ENCODE measurements at regions not wholly inside any gene's neighbourhood (a gene's known extent, or its start where the extent isn't known, plus 50 kb on each side); places are given as distances from the start of the nearest gene placed in this dataset.
"Not testable (repeated sequence)": the region's sequence is repeated elsewhere in the genome, so short reads cannot be mapped to it uniquely, and the experiment has no call there.

DNA sequence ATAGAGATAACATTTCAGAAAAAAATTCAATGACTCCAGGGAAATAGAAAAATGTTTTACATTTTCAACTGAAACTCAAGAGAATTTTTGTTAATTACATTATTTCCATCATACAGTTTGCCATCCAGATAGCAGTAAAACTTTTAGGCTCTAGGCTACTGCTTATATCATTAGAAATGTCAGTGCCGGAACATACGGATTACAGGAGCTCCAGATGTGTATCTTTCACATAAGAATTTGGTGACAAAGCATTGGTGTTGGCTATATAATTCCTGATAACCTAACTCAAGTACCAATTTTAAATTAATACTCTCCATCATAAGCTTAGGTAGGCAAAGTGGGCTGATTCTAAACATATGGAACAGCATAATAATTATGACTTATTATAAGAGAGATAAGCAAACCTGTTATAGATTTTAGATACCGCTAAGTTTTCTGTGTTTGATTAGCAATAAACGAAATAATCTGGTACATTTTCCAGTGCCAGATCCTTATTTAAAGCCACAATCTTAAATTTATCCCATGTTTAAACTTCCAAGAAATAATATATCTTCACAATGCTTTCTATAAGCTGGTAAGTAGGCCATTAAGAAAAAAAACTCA is 637.9 kb downstream of the NXPH1 start:
- no peak for DNase-seq (ENCODE audit: low read depth)

DNA sequence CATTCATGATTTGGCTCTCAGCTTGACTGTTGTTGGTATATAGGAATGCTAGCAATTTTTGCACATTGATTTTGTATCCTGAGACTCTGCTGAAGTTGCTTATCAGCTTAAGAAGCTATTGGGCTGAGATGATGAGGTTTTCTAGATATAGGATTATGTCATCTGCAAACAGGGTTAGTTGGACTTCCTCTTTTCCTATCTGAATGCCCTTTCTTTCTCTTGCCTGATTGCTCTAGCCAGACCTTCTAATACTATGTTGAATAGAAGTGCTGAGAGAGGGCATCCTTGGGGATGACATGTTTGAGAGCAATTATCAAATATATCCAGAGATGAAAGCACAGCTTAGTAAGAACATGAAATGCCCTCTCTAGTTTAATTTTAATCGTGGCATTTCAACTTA is 642.4 kb downstream of the NXPH1 start:
- not testable (repeated sequence) for DNase-seq (ENCODE audit: low read depth)

DNA sequence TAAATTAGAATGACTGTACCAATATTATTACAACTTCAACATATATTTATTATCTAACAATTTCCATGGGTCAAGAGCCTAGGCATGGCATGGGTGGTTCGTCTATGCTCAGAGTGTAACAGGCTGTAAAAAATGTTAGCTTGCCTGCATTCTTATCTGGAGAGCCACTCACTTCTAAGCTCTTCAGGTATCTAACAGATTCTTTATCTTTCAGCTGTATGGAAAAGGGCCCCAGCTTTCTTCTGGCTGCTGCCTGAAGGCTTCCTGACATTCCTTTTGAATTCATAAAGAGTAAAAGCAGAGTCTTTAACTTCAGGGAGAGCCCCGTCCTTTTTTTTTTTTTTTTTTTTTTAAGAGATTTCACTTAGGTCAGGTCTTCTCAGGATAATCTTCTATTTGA is 648.8 kb downstream of the NXPH1 start:
- no peak for DNase-seq (ENCODE audit: low read depth)

DNA sequence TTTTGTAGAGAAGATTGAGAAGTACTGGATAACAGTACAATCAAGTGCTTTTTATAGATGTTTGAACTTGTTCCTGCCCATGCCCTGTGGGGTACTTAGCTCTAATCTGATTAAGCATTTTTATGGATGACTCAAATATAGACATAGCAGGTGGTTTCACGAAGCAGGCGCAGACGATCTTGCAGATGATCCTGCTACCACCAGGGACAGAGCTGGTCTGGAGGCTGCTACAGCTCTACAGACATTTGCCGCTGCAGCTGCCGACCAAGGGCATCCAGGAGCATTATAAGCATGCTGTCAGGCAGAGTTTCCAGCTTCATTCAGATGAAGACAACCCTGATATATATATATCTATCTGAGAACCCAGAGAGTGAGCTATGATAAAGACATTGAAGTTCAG is 650.4 kb downstream of the NXPH1 start:
- DNase-seq (ENCODE audit: low read depth), result no peak

DNA sequence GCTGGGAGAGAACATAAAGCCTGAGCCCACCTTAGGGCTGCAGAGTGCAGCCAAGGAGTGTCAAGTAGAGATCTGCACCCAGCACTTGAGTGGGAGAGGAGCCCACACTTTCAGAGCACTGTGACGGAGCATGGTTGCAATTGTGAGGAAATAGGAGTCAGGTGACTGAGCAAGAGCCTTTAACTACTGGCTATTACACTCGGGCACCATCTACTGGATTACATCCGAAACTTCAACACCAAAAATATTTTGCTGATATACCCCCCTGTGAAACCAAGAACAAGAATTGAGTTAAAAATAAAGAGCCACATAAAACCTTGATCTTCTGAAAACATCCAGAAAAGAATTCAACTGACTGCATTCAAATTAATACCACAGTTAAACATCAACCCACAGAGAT is 657.9 kb downstream of the NXPH1 start:
- DNase-seq (ENCODE audit: low read depth), result no peak

DNA sequence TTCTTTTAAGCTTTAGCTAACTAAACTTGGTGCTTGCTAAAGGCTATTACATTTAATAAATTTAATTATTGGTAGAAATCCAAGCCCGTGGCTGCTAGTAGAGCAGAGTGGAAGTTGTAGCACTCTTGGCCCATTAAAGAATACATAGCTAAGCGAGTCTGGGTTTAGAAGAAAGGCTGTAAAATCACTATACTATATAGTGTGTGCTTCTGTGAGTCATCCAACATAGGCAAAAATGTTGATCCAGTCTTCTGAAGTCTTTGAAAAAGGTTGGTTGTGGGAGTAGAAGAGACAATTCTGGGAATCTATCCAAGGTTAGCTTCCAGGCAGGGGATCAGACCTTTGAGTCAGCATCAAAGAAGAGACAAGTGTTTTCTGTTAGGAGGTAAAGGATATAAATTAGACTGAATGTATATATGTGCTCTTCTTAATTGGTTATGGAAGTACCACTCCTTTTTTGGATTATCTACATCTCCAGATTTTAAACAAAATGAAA is 664.2 kb downstream of the NXPH1 start:
- DNase-seq (ENCODE audit: low read depth), result no peak

DNA sequence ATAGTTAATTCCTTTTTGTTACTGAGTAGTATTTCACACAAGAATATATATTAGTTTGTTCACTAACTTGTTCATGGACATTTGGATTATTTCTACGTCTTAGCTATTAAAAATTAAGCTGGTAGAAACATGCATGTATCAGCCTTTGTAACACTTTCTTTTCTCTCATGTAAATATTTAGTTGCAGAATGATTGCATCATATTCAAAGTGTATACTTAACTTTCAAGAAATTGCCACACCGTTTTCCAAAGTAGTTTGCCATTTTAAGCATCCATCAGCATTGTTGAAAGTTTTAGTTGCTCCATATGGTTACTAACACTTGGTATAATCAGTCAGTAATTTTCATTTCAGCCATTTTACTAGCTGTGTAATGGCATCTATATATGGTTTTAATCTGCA is 666.9 kb downstream of the NXPH1 start:
- no peak for DNase-seq (ENCODE audit: low read depth)

DNA sequence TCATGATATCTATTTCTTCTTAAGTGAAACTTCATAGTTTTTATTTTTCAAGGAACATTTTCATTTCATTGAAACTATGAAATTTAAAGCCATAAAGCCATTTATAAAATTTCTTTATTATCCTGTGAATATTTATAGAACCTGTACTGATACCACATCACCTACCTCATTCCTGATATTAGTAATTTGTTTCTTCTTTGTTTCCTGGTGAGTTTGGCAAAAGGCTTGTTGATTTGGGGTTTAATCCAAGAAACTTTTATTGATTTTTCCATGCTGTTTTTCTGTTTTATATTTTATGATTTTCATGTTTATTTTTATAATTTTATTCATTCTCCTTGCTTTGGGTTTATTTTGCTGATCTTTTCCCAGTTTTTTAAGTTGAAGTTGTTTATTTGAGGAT is 669.4 kb downstream of the NXPH1 start:
- no peak for DNase-seq (ENCODE audit: low read depth)

DNA sequence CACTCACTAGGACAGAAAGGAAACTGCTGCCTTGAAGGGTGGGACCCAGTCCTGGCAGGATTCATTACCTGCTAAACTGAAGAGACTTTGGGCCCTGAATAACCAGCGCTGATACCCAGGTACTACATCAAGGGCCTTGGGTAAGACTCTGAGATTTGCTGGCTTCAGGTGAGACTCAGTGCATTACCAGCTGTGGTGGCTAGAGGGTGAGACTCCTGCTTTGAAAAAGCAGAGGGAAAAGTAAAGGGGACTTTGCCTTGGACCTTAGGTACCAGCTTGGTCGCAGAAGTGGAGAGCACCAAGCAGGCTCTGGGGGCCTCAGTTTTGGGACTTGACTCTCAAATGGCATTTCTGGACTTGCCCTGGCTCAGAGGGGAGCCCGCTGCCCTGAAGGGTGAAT is 673.3 kb downstream of the NXPH1 start:
- no peak for DNase-seq (ENCODE audit: low read depth)

DNA sequence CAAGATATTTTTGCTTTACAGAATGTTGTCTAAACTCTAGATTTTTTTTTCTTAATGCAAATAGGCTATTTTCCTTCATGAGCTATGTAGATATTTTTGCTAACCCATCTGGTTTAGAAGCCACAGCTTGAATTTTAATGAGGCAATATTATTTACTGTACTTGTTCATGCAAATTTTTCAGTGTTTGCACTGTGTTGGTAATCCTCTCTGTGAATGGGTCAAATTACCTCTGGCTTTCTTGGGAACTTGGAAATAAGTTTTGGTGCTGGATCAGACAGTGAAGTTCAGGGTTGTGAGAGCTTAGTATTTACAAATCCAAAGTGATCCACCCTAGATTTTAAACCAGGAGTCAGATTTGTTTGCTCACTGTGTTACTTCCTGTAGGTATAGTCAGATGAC is 686.9 kb downstream of the NXPH1 start:
- DNase-seq (ENCODE audit: low read depth), result no peak

DNA sequence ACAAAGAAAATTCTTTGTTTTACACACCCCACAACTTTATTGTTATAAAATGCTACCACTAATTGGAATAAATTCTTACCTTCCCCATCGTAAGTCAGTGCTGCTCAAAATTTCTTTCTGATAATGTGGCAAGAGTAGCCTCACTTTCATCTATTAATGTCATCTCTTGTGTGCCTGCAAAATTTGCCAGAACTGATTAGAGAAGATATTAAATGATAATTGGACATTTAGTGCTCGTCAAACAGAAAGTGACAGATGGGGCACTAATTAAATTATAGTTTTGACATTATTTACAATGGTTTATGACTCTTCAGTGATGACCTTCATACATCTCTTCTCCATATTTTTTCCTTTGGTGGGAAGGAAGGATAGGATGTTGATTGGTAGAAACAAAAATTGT is 690.9 kb downstream of the NXPH1 start:
- DNase-seq (ENCODE audit: low read depth), result no peak

DNA sequence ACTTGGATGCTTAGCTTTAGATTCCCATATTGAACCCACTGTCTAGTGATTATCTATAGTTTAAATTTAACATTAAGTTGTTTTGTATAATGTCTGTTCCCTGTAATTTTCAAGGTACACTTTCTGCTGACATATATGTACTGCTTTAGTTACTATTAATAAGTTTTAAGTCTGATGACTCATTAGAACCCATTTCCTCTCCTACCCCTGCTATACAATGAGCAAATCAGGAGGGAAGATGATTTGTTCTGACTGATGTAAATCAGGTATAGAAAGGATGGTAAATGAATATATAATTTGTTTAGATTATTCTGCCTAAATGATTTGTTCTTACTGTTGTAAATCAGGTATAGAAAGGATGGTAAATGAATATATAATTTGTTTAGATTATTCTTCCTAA is 691.8 kb downstream of the NXPH1 start:
- DNase-seq (ENCODE audit: low read depth), result no peak

DNA sequence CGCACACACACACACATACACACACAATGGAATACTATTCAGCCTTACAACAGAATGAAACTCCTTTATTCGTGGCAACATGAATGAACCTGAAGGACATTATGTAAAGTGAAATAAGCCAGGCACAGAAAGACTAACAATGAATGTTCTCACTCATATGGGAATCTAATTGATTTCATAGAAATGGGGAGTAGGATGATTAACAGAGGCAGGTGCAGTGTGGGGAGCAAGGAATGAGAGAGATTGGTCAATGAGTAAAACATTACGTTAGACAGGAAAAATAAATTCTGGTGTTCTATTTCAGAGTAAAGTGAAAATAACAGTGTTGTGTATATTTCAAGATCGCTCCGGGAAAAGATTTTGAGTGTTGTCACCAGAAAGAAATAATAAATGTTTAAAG is 694.5 kb downstream of the NXPH1 start:
- no peak for DNase-seq (ENCODE audit: low read depth)

DNA sequence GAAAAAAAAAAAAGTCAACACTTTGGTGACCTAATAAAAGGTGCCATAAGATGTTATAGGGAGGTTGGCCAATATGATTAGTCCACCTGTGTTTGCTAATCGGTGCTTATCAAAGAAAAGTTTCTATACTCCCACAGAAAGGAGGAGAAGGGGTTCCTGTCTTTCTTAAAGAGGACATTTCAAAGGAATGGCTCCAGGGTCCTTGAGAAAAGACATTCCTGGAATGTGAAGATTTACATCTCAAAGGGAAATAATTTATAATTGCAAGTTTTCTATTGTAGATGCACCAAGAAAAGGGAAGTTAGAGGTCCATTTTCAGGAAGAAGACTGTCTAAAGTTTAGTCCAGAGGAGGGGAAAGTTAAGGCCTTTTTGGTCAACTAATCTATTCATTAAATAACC is 715.3 kb downstream of the NXPH1 start:
- no peak for DNase-seq (ENCODE audit: low read depth)

DNA sequence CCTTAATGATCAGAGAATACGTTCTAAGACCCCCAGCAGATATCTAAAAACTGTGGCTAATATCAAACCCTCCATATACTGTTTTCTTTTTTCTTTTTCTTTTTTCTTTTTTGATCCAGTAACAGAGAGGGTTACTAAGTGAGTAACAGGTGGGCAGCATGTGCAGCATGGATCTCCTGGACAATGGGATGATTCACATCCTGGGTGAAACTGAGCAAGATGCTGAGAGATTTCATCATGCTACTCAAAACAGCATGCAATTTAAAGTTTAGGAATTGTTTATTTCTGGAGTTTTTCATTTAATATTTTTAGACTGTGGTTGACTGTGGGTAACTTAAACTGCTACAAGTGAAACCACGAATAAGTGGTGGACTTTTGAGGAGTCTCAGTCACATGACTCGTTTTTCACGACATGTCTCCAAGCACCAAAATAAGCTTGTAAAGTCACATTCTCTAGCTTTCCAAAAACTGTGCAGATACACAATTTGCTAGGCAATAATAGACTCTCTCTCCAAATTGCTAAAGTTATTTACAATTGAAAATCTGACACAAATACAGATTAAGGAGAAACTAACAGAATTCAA is 716.2 kb downstream of the NXPH1 start:
- no peak for DNase-seq (ENCODE audit: low read depth)

DNA sequence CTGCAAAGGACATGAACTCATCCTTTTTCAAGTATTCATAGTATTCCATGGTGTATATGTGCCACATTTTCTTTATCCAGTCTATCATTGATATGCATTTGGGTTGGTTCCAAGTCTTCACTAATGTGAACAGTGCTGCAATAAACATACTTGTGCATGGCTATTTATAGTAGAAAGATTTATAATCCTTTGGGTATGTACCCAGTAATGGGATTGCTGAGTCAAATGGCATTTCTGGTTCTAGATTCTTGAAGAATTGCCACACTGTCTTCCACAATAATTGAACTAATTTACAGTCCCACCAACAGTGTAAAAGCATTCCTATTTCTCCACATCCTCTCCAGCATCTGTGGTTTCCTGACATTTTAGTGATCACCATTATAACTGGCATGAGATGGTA is 730.3 kb downstream of the NXPH1 start:
- DNase-seq (ENCODE audit: low read depth), result not testable (repeated sequence)

DNA sequence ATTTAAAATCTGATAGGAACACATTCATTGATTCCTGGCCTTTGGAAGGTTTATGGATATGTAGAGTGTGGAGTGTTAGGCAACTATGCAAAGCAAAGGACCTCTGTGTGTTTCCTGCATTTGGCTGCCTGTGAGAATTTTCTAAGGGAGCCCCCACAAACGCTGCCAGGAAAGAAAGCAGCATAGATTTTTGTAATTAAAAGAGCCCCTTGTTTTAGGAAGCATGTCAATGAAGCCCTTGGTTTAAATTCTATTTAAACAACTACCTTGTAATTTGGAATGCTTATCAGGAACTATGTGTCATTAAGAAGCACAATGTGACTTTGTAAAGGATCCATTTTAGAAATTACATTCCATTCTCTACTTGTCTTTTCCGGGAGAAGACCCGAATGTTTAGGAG is 742.5 kb downstream of the NXPH1 start:
- no peak for DNase-seq (ENCODE audit: low read depth)

DNA sequence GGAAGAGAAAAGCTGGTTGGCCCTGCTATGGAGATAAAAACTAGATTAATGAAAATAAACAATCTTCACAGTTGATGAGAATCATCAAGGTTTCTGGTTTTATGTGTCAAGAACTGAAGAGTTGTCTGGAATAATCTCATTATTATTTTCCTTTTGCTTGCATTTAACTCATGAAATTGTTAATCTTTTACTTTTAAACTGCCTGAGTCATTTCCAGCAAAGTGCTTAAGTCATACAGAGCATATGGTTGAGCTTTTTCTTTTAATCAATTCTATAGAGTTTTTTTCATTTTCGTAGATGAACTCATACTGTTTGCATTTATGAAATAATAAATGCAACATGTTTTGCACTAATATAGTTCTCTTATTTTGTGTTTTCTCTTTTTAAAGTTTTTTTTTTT is 747.9 kb downstream of the NXPH1 start:
- DNase-seq (ENCODE audit: low read depth), result no peak

DNA sequence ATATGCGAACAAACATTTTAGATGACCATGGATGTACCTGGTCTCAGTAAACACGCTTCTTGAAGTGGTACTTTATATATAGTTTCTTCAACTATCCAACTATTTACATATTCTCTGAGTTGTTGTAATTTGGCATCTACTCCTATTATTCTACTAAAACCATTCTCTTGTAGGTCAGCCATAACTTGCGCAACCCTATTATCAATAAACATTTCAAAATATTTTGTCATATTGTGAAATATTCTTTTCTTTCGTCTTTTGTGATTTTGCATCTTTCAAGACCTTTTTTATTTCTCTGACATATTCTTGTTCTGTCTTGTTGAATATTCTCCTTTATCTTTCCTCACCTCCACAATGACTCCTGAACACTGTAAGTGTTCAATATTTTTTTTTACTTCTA is 753.3 kb downstream of the NXPH1 start:
- DNase-seq (ENCODE audit: low read depth), result no peak

DNA sequence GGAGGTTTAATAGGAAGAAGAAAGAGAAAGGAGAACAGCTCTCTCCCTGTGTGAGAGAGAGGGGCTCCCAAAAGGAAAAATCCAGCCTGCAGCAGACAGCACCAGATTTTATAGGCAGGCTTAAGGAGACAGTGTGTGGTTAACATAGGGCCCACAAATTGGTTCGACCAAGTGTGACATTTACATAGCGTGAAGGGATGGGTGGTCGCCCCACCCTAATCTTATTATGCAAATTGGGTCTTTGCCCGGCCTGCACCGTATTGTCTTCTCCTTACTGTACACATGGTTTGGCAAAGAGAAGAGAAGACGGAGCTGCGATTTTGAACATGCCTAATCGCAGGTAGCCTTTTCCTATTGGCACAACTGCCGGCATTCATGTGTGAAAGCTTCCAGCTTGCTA is 756.3 kb downstream of the NXPH1 start:
- no peak for DNase-seq (ENCODE audit: low read depth)

DNA sequence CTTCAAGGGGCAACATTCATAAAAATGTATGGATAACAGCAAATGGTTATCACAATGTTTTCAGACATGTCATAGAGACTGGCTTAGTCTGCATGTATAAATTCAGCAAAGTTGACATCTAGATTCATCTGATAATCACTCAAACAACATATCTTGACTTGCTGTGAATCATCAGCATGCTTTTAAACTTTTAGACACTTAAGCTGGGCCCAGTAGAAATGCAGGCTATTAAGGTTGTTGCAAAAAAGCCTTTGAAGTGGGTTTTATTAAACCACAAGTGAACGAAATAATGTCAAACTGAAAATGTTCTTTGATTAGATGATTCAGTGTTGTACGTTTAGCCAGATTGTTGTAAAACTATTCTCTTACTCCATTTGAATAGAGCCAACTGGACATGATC is 759.6 kb downstream of the NXPH1 start:
- no peak for DNase-seq (ENCODE audit: low read depth)

DNA sequence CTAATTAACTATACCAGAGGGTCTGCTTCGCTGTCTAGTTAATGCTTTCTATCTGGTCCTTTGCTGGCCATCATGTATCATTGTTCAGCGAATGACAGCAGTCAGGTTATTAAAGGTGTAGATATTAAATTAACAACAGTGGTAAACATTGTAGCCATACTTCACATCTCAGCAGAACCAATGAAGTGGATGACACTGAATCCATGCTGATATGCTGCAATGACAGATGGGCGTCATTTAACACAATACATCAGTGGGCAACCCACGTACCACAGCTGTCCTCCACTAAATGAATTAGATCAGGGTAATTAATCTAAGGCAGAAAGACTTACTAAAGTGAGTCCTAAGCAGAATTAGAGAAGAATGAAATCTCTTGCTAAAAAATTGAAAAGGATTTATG is 767.2 kb downstream of the NXPH1 start:
- no peak for DNase-seq (ENCODE audit: low read depth)

DNA sequence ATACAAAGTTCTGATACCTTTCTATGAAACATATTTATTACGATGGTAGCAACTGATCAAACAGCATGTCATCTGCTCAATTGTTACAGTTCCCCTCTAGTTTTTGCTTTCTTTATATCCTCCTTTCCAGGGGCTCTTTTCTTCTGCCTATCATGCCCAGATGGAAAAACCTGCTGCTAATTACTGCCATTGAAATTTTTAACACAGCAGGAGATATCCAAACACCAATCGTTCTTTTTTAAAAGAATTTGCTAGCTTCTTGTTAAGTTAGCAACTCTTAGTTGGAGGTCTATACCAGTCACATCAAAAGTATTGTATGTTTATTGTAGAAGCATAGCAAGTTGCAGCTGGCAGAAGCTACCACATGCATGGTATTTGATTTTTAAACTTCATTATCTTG is 768.5 kb downstream of the NXPH1 start:
- no peak for DNase-seq (ENCODE audit: low read depth)

DNA sequence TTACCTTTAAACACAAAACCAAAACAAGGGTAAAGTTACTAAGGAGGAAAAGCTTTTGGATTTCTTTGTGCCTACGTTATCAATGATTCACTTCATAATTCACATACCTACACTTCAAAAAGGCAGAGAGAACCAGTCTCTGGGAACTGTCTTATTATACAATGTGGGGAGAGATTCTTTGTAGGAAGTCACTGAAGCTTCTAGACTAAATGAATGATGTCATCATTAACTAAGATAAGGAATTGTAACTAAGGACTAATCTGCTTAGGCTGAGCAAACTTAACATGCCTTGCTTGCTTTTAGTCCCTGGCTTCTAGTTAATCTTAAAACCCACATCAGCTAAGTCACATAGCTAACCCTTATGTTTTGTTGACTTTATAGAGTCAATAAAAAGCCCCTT is 771.2 kb downstream of the NXPH1 start:
- DNase-seq (ENCODE audit: low read depth), result no peak
